K562 (cell line): ENCODE measurements at regions not wholly inside any gene's neighbourhood (a gene's known extent, or its start where the extent isn't known, plus 50 kb on each side); places are given as distances from the start of the nearest gene placed in this dataset.

Source experiments
- ATAC-seq: fragments of 200-7000 bp; cut with Tn5 transposase; 3 replicates; pipeline ENCODE4 v1.9.1; 2020; ENCODE audit warnings: moderate library complexity
- BruUV-seq: library from RNA; stranded (reverse); fragments of 400-500 nt; replicated peaks from 2 replicates; lab custom pipeline; 2021; lab: Mats Ljungman, UMichigan
- CTCF ChIA-PET: fragments of 300-600 bp; formaldehyde crosslinking; extraction: SDS; loops from one replicate; lab custom pipeline; 2021; ENCODE audit warnings: low intra/inter-chr PET ratio; lab: Yijun Ruan, JAX
- POLR2A ChIA-PET: fragments of 300-600, 350-650 bp; sonication (Branson Sonifier 250); formaldehyde crosslinking; extraction: SDS; loops from one replicate; lab custom pipeline; 2021; ENCODE audit warnings: antibody characterized with exemption, inconsistent platforms; lab: Yijun Ruan, JAX
- DNase-seq, 4 experiments: peaks; one replicate each; pipeline versions ENCODE4 v3.0.0 to v3.0.0-alpha.2; 2011 to 2018; ENCODE audit warnings: low spot score in 3 of 4, mixed read lengths in 3 of 4; ENCODE audit errors: extremely low read depth in 1 of 4
- FAIRE-seq: peaks from 2 replicates; lab custom pipeline; 2011; peaks lifted over from hg19 to GRCh38; lab: Jason Lieb, UNC
- H2AFZ ChIP-seq: 2 replicates; pipeline ENCODE4 v1.6.0; 2011; ENCODE audit warnings: low read depth, low read length, control low read depth, inconsistent platforms
- H3K27ac ChIP-seq: fragments of 200-600 bp; 3 replicates; pipeline ENCODE4 v1.8.0; 2011; ENCODE audit warnings: low read depth, mild to moderate bottlenecking, control low read depth, inconsistent platforms, low read length, moderate library complexity, mixed read lengths; ENCODE audit errors: extremely low read depth
- H3K27me3 ChIP-seq, 2 experiments: fragments of 300-600 bp in 1 of 2; 2 replicates in 1 of 2; 3 replicates in 1 of 2; pipeline versions ENCODE4 v1.6.0 to v1.8.0; 2011; ENCODE audit warnings: inconsistent platforms in 2 of 2, low read length in 2 of 2, mild to moderate bottlenecking in 1 of 2, mixed read lengths in 1 of 2, moderate library complexity in 1 of 2; ENCODE audit not compliant: control insufficient read depth in 2 of 2, insufficient read depth in 2 of 2
- H3K36me3 ChIP-seq: fragments of 300-600 bp; 3 replicates; pipeline ENCODE4 v1.8.0; 2011; ENCODE audit warnings: mild to moderate bottlenecking, low read length, inconsistent platforms; ENCODE audit not compliant: control insufficient read depth, insufficient read depth
- H3K4me1 ChIP-seq, 2 experiments: fragments of 200-600 bp in 1 of 2; replicated peaks in 1 of 2; 2 replicates in 1 of 2; 3 replicates in 1 of 2; pipeline versions ENCODE4 v1.5.1 to v1.8.0; 2011; ENCODE audit warnings: inconsistent platforms in 2 of 2, low read length in 2 of 2, mild to moderate bottlenecking in 1 of 2, mixed read lengths in 1 of 2, moderate library complexity in 1 of 2; ENCODE audit not compliant: control insufficient read depth in 2 of 2, insufficient read depth in 2 of 2
- H3K4me2 ChIP-seq: 2 replicates; pipeline ENCODE4 v1.6.1; 2011; ENCODE audit warnings: low read length, control low read depth, inconsistent platforms, mixed read lengths; ENCODE audit not compliant: insufficient read depth
- H3K4me3 ChIP-seq: fragments of 200-600 bp; sonication (generic), shearing (Covaris generic); 2 replicates; pipeline ENCODE4 v1.5.1; 2016; ENCODE audit warnings: control low read depth, inconsistent platforms
- H3K79me2 ChIP-seq: fragments of 200-600 bp; 3 replicates; pipeline ENCODE4 v1.8.0; 2011; ENCODE audit warnings: low read length, inconsistent platforms; ENCODE audit not compliant: control insufficient read depth, insufficient read depth
- H3K9ac ChIP-seq, 2 experiments: 2 replicates each; pipeline versions ENCODE4 v1.6.0 to v1.6.1; 2011; ENCODE audit warnings: low read depth in 2 of 2, low read length in 2 of 2, control low read depth in 1 of 2, inconsistent platforms in 1 of 2, mild to moderate bottlenecking in 1 of 2, mixed read lengths in 1 of 2; ENCODE audit not compliant: insufficient read depth in 1 of 2
- H3K9me1 ChIP-seq: one replicate; pipeline ENCODE4 v1.6.0; 2011; ENCODE audit warnings: inconsistent platforms, mild to moderate bottlenecking, low read length, moderate library complexity; ENCODE audit not compliant: control insufficient read depth, insufficient read depth
- H3K9me3 ChIP-seq: replicated peaks from 2 replicates; pipeline ENCODE4 v1.5.1; 2011; ENCODE audit warnings: low read depth, low read length, inconsistent platforms; ENCODE audit not compliant: control insufficient read depth, insufficient read depth
- H4K20me1 ChIP-seq: replicated peaks from 2 replicates; pipeline ENCODE4 v1.6.1; 2011; ENCODE audit warnings: low read length, inconsistent platforms, mixed read lengths; ENCODE audit not compliant: control insufficient read depth, insufficient read depth
- BRCA1 ChIP-seq, 2 experiments: fragments of 450-650 bp in 1 of 2; sonication (generic) in 1 of 2; formaldehyde crosslinking in 1 of 2; IDR thresholded peaks; 2 replicates each; pipeline versions ENCODE4 v1.5.0 to v1.6.1; 2017 to 2020; ENCODE audit warnings: mild to moderate bottlenecking in 1 of 2, missing genetic modification reagents in 1 of 2
- CBFA2T2 ChIP-seq: fragments of 450-650 bp; conservative IDR thresholded peaks from 2 replicates; pipeline ENCODE4 v1.6.1; 2017; ENCODE audit warnings: mild to moderate bottlenecking
- FOSL1 ChIP-seq: fragments of 200-800 bp; sonication (Bioruptor generic); conservative IDR thresholded peaks from 2 replicates; pipeline ENCODE4 v1.6.1; 2016; ENCODE audit warnings: missing genetic modification characterization, missing compliant biosample characterization
- MAFF ChIP-seq: IDR thresholded peaks from 2 replicates; pipeline ENCODE4 v1.6.1; 2012; ENCODE audit warnings: low read length, improper control_type of control experiment
- RCOR1 ChIP-seq, 2 experiments: IDR thresholded peaks; 2 replicates each; pipeline ENCODE4 v1.6.1; 2012; ENCODE audit warnings: low read depth in 2 of 2, low read length in 2 of 2, borderline replicate concordance in 1 of 2, improper control_type of control experiment in 1 of 2
- WGBS: fragments of 100-300 bp; shearing (Covaris generic); methylation state at CpG from one replicate; pipeline ENCODE4 v1.1.6; 2016; ENCODE audit warnings: low coverage, mixed read lengths; ENCODE audit not compliant: insufficient coverage; ENCODE audit errors: missing lambda C conversion rate; 5-methylcytosine and 5-hydroxymethylcytosine counted together
- in situ Hi-C: fragments of 300-500 bp; cut with MboI; formaldehyde crosslinking; loops from 4 replicates; pipeline ENCODE4 v1.15.0; 2018; ENCODE audit warnings: inconsistent platforms, mixed read lengths
- intact Hi-C: fragments of 100-400 bp; cut with micrococcal nuclease; formaldehyde crosslinking; loops from 2 replicates; pipeline ENCODE4 v1.14.2; 2022
- TF ChIP-seq, protein P1 (sequence below): fragments of 250-450 bp; sonication (Bioruptor Pico); IDR thresholded peaks from 2 replicates; pipeline ENCODE4 v1.4.0; 2020; ENCODE audit warnings: borderline replicate concordance
- TF ChIP-seq, protein P2 (sequence below): fragments of 450-650 bp; IDR thresholded peaks from 2 replicates; pipeline ENCODE4 v1.6.1; 2016; ENCODE audit warnings: mild to moderate bottlenecking
- TF ChIP-seq, protein P3 (sequence below): sonication (generic); formaldehyde crosslinking; IDR thresholded peaks from 2 replicates; pipeline ENCODE4 v1.8.1; 2023; ENCODE audit warnings: mild to moderate bottlenecking, missing genetic modification reagents
- TF ChIP-seq, protein P4 (sequence below): fragments of 250-450 bp; sonication (Bioruptor Pico); IDR thresholded peaks from 2 replicates; pipeline ENCODE4 v1.8.0; 2021; ENCODE audit warnings: moderate library complexity, mild to moderate bottlenecking, inconsistent platforms
- TF ChIP-seq, protein P5 (sequence below): IDR thresholded peaks from 2 replicates; pipeline ENCODE4 v1.6.1; 2011; ENCODE audit not compliant: insufficient read length; ENCODE audit errors: extremely low read depth
- TF ChIP-seq, protein P6 (sequence below): sonication (generic); formaldehyde crosslinking; IDR thresholded peaks from 2 replicates; pipeline ENCODE4 v1.4.0; 2020; ENCODE audit warnings: mild to moderate bottlenecking, missing genetic modification reagents

DNA sequence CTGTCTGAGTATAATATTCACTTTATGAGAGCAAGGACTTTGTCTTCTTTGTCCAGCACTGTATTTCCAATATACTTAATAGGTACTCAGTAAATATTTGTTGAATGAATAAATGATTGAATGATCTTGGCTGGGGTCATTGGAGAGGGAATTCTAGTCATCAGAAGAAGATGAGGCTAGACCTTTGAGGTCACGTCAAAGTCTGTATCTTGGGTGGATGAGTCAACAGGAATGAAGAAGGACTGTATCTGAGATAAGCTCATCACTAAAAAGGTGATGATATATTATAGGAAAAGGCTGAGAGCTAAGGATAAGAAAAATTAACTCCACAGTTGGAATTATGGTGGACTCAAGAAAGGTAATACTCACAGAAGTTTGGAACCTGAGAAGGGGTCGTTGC is 125.1 kb upstream of the MAGI3 start:
- ATAC-seq (no peak), DNase-seq (peak in 1 of 4 experiments; percentile 21), FAIRE-seq (peak; percentile 37)
- H3K4me3 ChIP-seq, result no peak overlapping the region
- no peak overlapping the region for H3K9ac ChIP-seq
- H3K27ac ChIP-seq, result no peak overlapping the region
- H3K4me2 ChIP-seq, result no peak overlapping the region
- no peak overlapping the region for H2AFZ ChIP-seq
- H3K9me1 ChIP-seq, result no peaks in the 10 kb centered on the region
- H3K4me1 ChIP-seq, result no peaks in the 10 kb centered on the region; a peak in 1 of 5 replicates
- 5% methylated on average over 2 of the region's 2 CpGs for WGBS
- H3K79me2 ChIP-seq, result no peaks in the 10 kb centered on the region
- BruUV-seq, result no TSS peak
- no peaks in the 10 kb centered on the region for H3K36me3 ChIP-seq
- in situ Hi-C loops, result no loop called here
- H3K9me3 ChIP-seq, result no peaks in the 10 kb centered on the region
- H3K27me3 ChIP-seq, result peaks cover 0 to 4% of the 10 kb centered on the region in 2 experiments; a peak in 1 of 5 replicates
- H4K20me1 ChIP-seq, result no peaks in the 10 kb centered on the region
- CTCF ChIA-PET, result no interaction called here
- intact Hi-C loops, result no loop called here
- POLR2A ChIA-PET, result interaction anchor here (1.1 to 1.9 kb wide), 4 partner anchors 7 to 24 kb away, joined by 3 to 7 read pairs (median 4); no protein-coding TSS in a partner anchor
- TF ChIP-seq, protein P1, sequence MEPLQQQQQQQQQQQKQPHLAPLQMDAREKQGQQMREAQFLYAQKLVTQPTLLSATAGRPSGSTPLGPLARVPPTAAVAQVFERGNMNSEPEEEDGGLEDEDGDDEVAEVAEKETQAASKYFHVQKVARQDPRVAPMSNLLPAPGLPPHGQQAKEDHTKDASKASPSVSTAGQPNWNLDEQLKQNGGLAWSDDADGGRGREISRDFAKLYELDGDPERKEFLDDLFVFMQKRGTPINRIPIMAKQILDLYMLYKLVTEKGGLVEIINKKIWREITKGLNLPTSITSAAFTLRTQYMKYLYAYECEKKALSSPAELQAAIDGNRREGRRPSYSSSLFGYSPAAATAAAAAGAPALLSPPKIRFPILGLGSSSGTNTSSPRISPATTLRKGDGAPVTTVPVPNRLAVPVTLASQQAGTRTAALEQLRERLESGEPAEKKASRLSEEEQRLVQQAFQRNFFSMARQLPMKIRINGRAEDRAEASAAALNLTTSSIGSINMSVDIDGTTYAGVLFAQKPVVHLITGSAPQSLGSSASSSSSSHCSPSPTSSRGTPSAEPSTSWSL (CRISPR knock-in tag), result no peak
- TF ChIP-seq, protein P2, sequence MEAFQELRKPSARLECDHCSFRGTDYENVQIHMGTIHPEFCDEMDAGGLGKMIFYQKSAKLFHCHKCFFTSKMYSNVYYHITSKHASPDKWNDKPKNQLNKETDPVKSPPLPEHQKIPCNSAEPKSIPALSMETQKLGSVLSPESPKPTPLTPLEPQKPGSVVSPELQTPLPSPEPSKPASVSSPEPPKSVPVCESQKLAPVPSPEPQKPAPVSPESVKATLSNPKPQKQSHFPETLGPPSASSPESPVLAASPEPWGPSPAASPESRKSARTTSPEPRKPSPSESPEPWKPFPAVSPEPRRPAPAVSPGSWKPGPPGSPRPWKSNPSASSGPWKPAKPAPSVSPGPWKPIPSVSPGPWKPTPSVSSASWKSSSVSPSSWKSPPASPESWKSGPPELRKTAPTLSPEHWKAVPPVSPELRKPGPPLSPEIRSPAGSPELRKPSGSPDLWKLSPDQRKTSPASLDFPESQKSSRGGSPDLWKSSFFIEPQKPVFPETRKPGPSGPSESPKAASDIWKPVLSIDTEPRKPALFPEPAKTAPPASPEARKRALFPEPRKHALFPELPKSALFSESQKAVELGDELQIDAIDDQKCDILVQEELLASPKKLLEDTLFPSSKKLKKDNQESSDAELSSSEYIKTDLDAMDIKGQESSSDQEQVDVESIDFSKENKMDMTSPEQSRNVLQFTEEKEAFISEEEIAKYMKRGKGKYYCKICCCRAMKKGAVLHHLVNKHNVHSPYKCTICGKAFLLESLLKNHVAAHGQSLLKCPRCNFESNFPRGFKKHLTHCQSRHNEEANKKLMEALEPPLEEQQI, result no peak
- TF ChIP-seq, protein P3, sequence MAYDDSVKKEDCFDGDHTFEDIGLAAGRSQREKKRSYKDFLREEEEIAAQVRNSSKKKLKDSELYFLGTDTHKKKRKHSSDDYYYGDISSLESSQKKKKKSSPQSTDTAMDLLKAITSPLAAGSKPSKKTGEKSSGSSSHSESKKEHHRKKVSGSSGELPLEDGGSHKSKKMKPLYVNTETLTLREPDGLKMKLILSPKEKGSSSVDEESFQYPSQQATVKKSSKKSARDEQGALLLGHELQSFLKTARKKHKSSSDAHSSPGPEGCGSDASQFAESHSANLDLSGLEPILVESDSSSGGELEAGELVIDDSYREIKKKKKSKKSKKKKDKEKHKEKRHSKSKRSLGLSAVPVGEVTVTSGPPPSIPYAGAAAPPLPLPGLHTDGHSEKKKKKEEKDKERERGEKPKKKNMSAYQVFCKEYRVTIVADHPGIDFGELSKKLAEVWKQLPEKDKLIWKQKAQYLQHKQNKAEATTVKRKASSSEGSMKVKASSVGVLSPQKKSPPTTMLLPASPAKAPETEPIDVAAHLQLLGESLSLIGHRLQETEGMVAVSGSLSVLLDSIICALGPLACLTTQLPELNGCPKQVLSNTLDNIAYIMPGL (CRISPR knock-in tag), result no peak
- peak in 1 of 2 experiments; percentile 60; a peak in 1 of 4 replicates for TF ChIP-seq RCOR1 (IDR thresholded peaks at IDR 0.05; ENCODE audit: borderline replicate concordance in 1 of 2, low read depth in 2 of 2, low read length in 2 of 2)
- TF ChIP-seq, protein P4, sequence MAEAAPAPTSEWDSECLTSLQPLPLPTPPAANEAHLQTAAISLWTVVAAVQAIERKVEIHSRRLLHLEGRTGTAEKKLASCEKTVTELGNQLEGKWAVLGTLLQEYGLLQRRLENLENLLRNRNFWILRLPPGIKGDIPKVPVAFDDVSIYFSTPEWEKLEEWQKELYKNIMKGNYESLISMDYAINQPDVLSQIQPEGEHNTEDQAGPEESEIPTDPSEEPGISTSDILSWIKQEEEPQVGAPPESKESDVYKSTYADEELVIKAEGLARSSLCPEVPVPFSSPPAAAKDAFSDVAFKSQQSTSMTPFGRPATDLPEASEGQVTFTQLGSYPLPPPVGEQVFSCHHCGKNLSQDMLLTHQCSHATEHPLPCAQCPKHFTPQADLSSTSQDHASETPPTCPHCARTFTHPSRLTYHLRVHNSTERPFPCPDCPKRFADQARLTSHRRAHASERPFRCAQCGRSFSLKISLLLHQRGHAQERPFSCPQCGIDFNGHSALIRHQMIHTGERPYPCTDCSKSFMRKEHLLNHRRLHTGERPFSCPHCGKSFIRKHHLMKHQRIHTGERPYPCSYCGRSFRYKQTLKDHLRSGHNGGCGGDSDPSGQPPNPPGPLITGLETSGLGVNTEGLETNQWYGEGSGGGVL (CRISPR knock-in tag), result no peak
- TF ChIP-seq, protein P5, sequence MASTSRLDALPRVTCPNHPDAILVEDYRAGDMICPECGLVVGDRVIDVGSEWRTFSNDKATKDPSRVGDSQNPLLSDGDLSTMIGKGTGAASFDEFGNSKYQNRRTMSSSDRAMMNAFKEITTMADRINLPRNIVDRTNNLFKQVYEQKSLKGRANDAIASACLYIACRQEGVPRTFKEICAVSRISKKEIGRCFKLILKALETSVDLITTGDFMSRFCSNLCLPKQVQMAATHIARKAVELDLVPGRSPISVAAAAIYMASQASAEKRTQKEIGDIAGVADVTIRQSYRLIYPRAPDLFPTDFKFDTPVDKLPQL, result no peak
- peak; percentile 22; the same call in 1 of the 2 replicates for TF ChIP-seq CBFA2T2
- TF ChIP-seq BRCA1 (IDR thresholded peaks at IDR 0.05), result no peak
- TF ChIP-seq BRCA1 (CRISPR knock-in tag; IDR thresholded peaks at IDR 0.05), result no peak
- TF ChIP-seq, protein P6, sequence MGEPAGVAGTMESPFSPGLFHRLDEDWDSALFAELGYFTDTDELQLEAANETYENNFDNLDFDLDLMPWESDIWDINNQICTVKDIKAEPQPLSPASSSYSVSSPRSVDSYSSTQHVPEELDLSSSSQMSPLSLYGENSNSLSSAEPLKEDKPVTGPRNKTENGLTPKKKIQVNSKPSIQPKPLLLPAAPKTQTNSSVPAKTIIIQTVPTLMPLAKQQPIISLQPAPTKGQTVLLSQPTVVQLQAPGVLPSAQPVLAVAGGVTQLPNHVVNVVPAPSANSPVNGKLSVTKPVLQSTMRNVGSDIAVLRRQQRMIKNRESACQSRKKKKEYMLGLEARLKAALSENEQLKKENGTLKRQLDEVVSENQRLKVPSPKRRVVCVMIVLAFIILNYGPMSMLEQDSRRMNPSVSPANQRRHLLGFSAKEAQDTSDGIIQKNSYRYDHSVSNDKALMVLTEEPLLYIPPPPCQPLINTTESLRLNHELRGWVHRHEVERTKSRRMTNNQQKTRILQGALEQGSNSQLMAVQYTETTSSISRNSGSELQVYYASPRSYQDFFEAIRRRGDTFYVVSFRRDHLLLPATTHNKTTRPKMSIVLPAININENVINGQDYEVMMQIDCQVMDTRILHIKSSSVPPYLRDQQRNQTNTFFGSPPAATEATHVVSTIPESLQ (CRISPR knock-in tag), result no peak
- TF ChIP-seq MAFF, result no peak
- TF ChIP-seq FOSL1, result peak; percentile 65
